Mesenchymal stem cell (in vitro differentiated cells and primary cell): ENCODE measurements at regions not wholly inside any gene's neighbourhood (a gene's known extent, or its start where the extent isn't known, plus 50 kb on each side); places are given as distances from the start of the nearest gene placed in this dataset.

ENCODE experiments used
- DNase-seq: peaks from one replicate; pipeline ENCODE4 v3.0.0-alpha.2; 2013
- H2AFZ ChIP-seq: one replicate; pipeline ENCODE4 v1.6.1; 2013; ENCODE audit warnings: low read depth, mild to moderate bottlenecking, control low read depth, inconsistent platforms, low read length, moderate library complexity
- H2AK5ac ChIP-seq: 2 replicates; pipeline ENCODE4 v1.6.1; 2013; ENCODE audit warnings: low read length, moderate library complexity, mild to moderate bottlenecking, inconsistent platforms; ENCODE audit not compliant: severe bottlenecking
- H2BK120ac ChIP-seq: one replicate; pipeline ENCODE4 v1.6.1; 2013; ENCODE audit warnings: low read depth, mild to moderate bottlenecking, inconsistent platforms, low read length, moderate library complexity
- H2BK12ac ChIP-seq, 2 experiments: one replicate each; pipeline ENCODE4 v1.6.1; 2013; ENCODE audit warnings: inconsistent platforms in 2 of 2, low read length in 2 of 2, mild to moderate bottlenecking in 2 of 2, moderate library complexity in 2 of 2, control low read depth in 1 of 2
- H2BK15ac ChIP-seq: one replicate; pipeline ENCODE4 v1.6.1; 2013; ENCODE audit warnings: mild to moderate bottlenecking, low read depth, inconsistent platforms; ENCODE audit not compliant: poor library complexity, severe bottlenecking
- H2BK5ac ChIP-seq: 2 replicates; pipeline ENCODE4 v1.6.1; 2013; ENCODE audit warnings: low read depth, mild to moderate bottlenecking, low read length, control low read depth, inconsistent platforms; ENCODE audit not compliant: poor library complexity, severe bottlenecking
- H3K14ac ChIP-seq, 2 experiments: one replicate each; pipeline ENCODE4 v1.6.1; 2013; ENCODE audit warnings: inconsistent platforms in 2 of 2, low read length in 2 of 2, control low read depth in 1 of 2, mild to moderate bottlenecking in 1 of 2, moderate library complexity in 1 of 2
- H3K18ac ChIP-seq, 2 experiments: one replicate each; pipeline ENCODE4 v1.6.1; 2013; ENCODE audit warnings: inconsistent platforms in 2 of 2, low read length in 2 of 2, control low read depth in 1 of 2, low read depth in 1 of 2, mild to moderate bottlenecking in 1 of 2
- H3K23ac ChIP-seq, 2 experiments: one replicate each; pipeline ENCODE4 v1.6.1; 2013; ENCODE audit warnings: inconsistent platforms in 2 of 2, low read length in 2 of 2, mild to moderate bottlenecking in 2 of 2, moderate library complexity in 2 of 2, control low read depth in 1 of 2
- H3K27ac ChIP-seq: 2 replicates; pipeline ENCODE4 v1.5.1; 2013; ENCODE audit warnings: mild to moderate bottlenecking, moderate library complexity, low read length, control low read depth, inconsistent platforms; ENCODE audit not compliant: poor library complexity, severe bottlenecking
- H3K27me3 ChIP-seq, 2 experiments: 2 replicates each; pipeline versions ENCODE4 v1.6.1 to v1.7.0; 2013; ENCODE audit warnings: low read length in 2 of 2, mild to moderate bottlenecking in 2 of 2, moderate library complexity in 2 of 2, control low read depth in 1 of 2, inconsistent platforms in 1 of 2; ENCODE audit not compliant: control insufficient read depth in 1 of 2, insufficient read depth in 1 of 2
- H3K36me3 ChIP-seq, 2 experiments: 2 replicates each; pipeline versions ENCODE4 v1.6.1 to v1.7.0; 2013; ENCODE audit warnings: low read length in 2 of 2, control low read depth in 1 of 2, inconsistent platforms in 1 of 2, low read depth in 1 of 2, mild to moderate bottlenecking in 1 of 2; ENCODE audit not compliant: insufficient read depth in 2 of 2, control insufficient read depth in 1 of 2
- H3K4ac ChIP-seq, 2 experiments: one replicate each; pipeline ENCODE4 v1.6.1; 2013; ENCODE audit warnings: inconsistent platforms in 2 of 2, low read length in 2 of 2, mild to moderate bottlenecking in 2 of 2, moderate library complexity in 2 of 2, control low read depth in 1 of 2, low read depth in 1 of 2
- H3K4me1 ChIP-seq: 2 replicates; pipeline ENCODE4 v1.6.1; 2013; ENCODE audit warnings: low read depth, low read length, control low read depth; ENCODE audit not compliant: control insufficient read depth, insufficient read depth
- H3K4me2 ChIP-seq: 2 replicates; pipeline ENCODE4 v1.6.1; 2013; ENCODE audit warnings: low read length, mild to moderate bottlenecking, inconsistent platforms; ENCODE audit not compliant: poor library complexity, severe bottlenecking
- H3K4me3 ChIP-seq, 2 experiments: 2 replicates each; pipeline versions ENCODE4 v1.5.1 to v1.7.0; 2013; ENCODE audit warnings: low read length in 2 of 2, mild to moderate bottlenecking in 2 of 2, control low read depth in 1 of 2, low read depth in 1 of 2; ENCODE audit not compliant: insufficient read depth in 1 of 2
- H3K79me1 ChIP-seq: replicated peaks from 2 replicates; pipeline ENCODE4 v1.6.1; 2013; ENCODE audit warnings: mild to moderate bottlenecking, control low read depth, low read length, inconsistent platforms; ENCODE audit not compliant: poor library complexity, severe bottlenecking
- H3K9ac ChIP-seq: 2 replicates; pipeline ENCODE4 v1.7.0; 2013; ENCODE audit warnings: mild to moderate bottlenecking, low read length, moderate library complexity
- H3K9me3 ChIP-seq: 2 replicates; pipeline ENCODE4 v1.7.0; 2013; ENCODE audit warnings: mild to moderate bottlenecking, low read length; ENCODE audit not compliant: control insufficient read depth
- H4K8ac ChIP-seq: one replicate; pipeline ENCODE4 v1.6.1; 2013; ENCODE audit warnings: inconsistent platforms, mild to moderate bottlenecking, low read length, moderate library complexity
- H4K91ac ChIP-seq: one replicate; pipeline ENCODE4 v1.6.1; 2013; ENCODE audit warnings: mild to moderate bottlenecking, low read length, inconsistent platforms
- WGBS: methylation state at CpG from one replicate; pipeline ENCODE4 v1.1.7; 2013; ENCODE audit warnings: mixed read lengths; 5-methylcytosine and 5-hydroxymethylcytosine counted together

DNA sequence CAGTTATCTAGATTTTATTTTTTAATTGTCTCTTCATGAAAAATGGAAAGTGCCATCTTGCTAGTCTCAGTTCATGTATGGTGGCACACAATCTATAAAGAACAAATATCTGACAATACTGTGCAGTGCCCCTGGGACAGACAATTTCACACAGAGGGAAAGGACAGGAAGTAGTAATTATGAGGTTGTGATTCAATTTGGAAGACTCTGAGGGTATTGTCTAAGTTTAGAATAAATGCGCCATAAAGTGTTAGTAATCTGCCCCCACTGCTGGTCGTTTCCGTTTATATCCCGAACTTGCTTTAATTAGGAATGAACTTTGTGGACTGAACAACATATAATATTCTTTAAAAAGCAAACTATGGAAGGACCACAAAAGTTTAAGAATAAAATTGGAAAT lies 196.4 kb upstream of the SLC24A5 start:
- Histone ChIP-seq H2BK120ac (no peak overlapping the region), H3K18ac (no peak overlapping the region), H3K4me2 (no peak overlapping the region), H3K27ac (no peak overlapping the region), H2BK12ac (no peak overlapping the region), H3K36me3 (no peaks in the 10 kb centered on the region), H2AK5ac (no peak overlapping the region), H3K9me3 (no peaks in the 10 kb centered on the region), H3K4me3 (no peak overlapping the region), H3K79me1 (no peaks in the 10 kb centered on the region), H2AFZ (no peak overlapping the region), H3K27me3 (peaks cover 0 to 15% of the 10 kb centered on the region in 2 experiments), H3K4me1 (peaks cover 2% of the 10 kb centered on the region), H3K9ac (no peak overlapping the region), H3K14ac (no peak overlapping the region), H2BK5ac (no peak overlapping the region), H3K4ac (no peak overlapping the region), H2BK15ac (no peak overlapping the region), H4K8ac (no peak overlapping the region), H4K91ac (no peak overlapping the region), H3K23ac (no peak overlapping the region)
- DNase-seq, result no peak
- 100% methylated on average over 1 of the region's 4 CpGs for WGBS

- Histone ChIP-seq H3K4me2 (no peak overlapping the region), H3K36me3 (no peaks in the 10 kb centered on the region), H3K4me1 (peaks cover 2% of the 10 kb centered on the region), H3K9ac (no peak overlapping the region), H3K9me3 (no peaks in the 10 kb centered on the region), H2BK12ac (no peak overlapping the region), H3K23ac (no peak overlapping the region), H2AFZ (no peak overlapping the region), H2BK120ac (no peak overlapping the region), H3K14ac (peak overlapping the region in 1 of 2 experiments; percentile 94), H2BK15ac (no peak overlapping the region), H3K27me3 (peaks cover 0 to 10% of the 10 kb centered on the region in 2 experiments), H3K27ac (no peak overlapping the region), H3K4me3 (no peak overlapping the region), H2BK5ac (no peak overlapping the region), H3K79me1 (no peaks in the 10 kb centered on the region), H3K18ac (no peak overlapping the region), H2AK5ac (no peak overlapping the region), H4K8ac (no peak overlapping the region), H3K4ac (no peak overlapping the region), H4K91ac (peak overlapping the region; percentile 3)
- DNase-seq, result no peak
- WGBS, result 88% methylated on average over 6 of the region's 6 CpGs
These were observed 191.5 kb upstream of the SLC24A5 start for GRCh38 chr15:47929138-47929803.

GRCh38 chr15:47932261-47932660 lies 188.5 kb upstream of the SLC24A5 start:
- Histone ChIP-seq H3K79me1 (no peaks in the 10 kb centered on the region), H2BK120ac (no peak overlapping the region), H3K9me3 (no peaks in the 10 kb centered on the region), H3K4me3 (no peak overlapping the region), H3K4me2 (no peak overlapping the region), H2BK15ac (no peak overlapping the region), H3K9ac (no peak overlapping the region), H3K4me1 (peaks cover 2% of the 10 kb centered on the region), H4K91ac (no peak overlapping the region), H3K14ac (peak overlapping the region in 1 of 2 experiments; percentile 79), H2AFZ (no peak overlapping the region), H2AK5ac (no peak overlapping the region), H3K4ac (peak overlapping the region in 1 of 2 experiments; percentile 80), H2BK12ac (no peak overlapping the region), H3K36me3 (no peaks in the 10 kb centered on the region), H4K8ac (no peak overlapping the region), H3K27ac (no peak overlapping the region), H3K18ac (no peak overlapping the region), H3K23ac (no peak overlapping the region), H3K27me3 (peaks cover 0 to 10% of the 10 kb centered on the region in 2 experiments), H2BK5ac (no peak overlapping the region)
- 95% methylated on average over 3 of the region's 3 CpGs for WGBS
- DNase-seq, result no peak

DNA sequence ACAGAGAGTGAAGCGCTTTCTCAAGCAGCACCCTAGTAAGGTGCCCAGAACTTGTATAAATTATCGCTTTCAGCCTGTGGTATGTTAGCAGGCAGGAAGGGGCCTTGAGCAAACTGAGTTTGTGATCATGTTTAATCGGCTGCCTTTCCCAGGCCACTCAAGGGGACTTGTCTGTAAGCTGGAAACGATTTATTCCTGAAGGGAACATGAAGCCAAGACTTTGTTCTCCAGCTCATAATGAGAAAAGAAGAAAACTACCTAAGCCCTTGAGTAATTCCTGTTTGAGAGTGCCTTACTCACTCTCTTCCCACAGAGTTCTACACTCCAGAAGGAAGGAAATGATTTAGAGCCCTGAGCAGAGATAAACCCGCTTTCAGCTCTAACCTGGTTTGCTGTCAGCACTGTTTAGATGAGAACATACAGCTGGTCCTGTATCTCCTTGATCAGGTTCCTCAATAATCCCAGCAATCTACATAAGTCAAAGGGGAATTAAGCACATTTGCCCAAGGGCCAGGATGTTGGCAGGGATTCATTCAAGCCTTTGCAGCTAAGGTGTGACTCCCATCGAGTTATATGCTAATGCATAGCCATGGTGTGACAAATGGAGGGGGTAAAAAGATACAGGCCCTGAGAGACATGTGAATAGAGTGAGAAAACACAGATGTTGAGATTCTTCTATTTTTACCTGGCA lies 187.7 kb upstream of the SLC24A5 start:
- H2BK120ac ChIP-seq, result no peak overlapping the region
- H3K79me1 ChIP-seq, result no peaks in the 10 kb centered on the region
- no peak overlapping the region for H4K91ac ChIP-seq
- no peak overlapping the region for H3K27ac ChIP-seq
- H3K27me3 ChIP-seq, result peaks cover 0 to 10% of the 10 kb centered on the region in 2 experiments
- H3K23ac ChIP-seq, result no peak overlapping the region
- H3K9me3 ChIP-seq, result no peaks in the 10 kb centered on the region
- no peak overlapping the region for H2BK5ac ChIP-seq
- H4K8ac ChIP-seq, result no peak overlapping the region
- WGBS, result 44% methylated on average over 5 of the region's 6 CpGs
- H2BK15ac ChIP-seq, result no peak overlapping the region
- H3K4me3 ChIP-seq, result no peak overlapping the region
- H3K4me1 ChIP-seq, result peaks cover 2% of the 10 kb centered on the region
- no peak overlapping the region for H3K4ac ChIP-seq
- H3K14ac ChIP-seq, result no peak overlapping the region
- no peak overlapping the region for H2AFZ ChIP-seq
- H3K36me3 ChIP-seq, result no peaks in the 10 kb centered on the region
- H3K9ac ChIP-seq, result no peak overlapping the region
- H3K18ac ChIP-seq, result no peak overlapping the region
- no peak overlapping the region for H3K4me2 ChIP-seq
- no peak overlapping the region for H2BK12ac ChIP-seq
- H2AK5ac ChIP-seq, result no peak overlapping the region
- peak; percentile 47 for DNase-seq
